ENCODE measurements at regions not wholly inside any gene's neighbourhood (a gene's known extent, or its start where the extent isn't known, plus 50 kb on each side); places are given as distances from the start of the nearest gene placed in this dataset.
"Not testable (repeated sequence)": the region's sequence is repeated elsewhere in the genome, so short reads cannot be mapped to it uniquely, and the experiment has no call there.

- DNase-seq: no peak
Observed at GRCh38 chr4:13678186-13678924, 50.8 kb upstream of the BOD1L1 start.

GRCh38 chr4:13681570-13681969 is 54.0 kb upstream of the BOD1L1 start:
- DNase-seq: no peak

GRCh38 chr4:13694256-13694655 is 66.7 kb upstream of the BOD1L1 start:
- no peak for DNase-seq

DNA sequence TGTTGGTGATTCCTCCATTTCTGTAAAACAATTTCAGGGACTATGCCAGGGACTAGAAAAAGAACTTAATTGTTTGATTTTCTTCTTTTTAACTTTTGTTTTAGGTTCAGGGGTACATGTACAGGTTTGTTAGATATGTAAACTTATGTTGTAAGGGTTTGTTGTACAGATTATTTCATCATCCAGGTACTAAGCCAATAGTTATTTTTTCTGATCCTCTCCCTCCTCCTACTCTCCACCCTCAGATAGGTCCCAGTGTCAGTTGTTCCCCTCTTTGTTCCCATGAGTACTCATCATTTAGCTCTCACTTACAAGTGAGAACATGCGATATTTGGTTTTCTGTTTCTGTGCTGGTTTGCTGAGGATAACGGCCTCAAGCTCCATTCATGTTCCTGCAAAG is 70.8 kb upstream of the BOD1L1 start:
- DNase-seq: no peak

- no peak for DNase-seq
Observed at GRCh38 chr4:13700021-13700857, 72.7 kb upstream of the BOD1L1 start.

DNA sequence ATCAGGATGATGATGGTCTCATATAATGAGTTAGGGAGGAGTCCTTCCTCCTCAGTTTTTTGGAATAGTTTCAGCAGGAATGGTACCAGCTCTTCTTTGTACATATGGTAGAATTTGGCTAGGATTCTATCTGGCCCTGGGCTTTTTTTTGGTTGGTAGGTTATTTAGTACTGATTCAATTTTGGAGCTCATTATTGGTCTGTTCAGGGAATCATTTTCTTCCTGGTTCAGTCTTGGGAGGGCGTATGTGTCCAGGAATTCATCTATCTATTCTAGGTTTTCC is 73.3 kb upstream of the BOD1L1 start:
- not testable (repeated sequence) for DNase-seq

- DNase-seq: no peak
Observed at GRCh38 chr4:13701937-13702446, 74.5 kb upstream of the BOD1L1 start.

- DNase-seq: no peak
Observed at GRCh38 chr4:13703096-13703495, 75.6 kb upstream of the BOD1L1 start.

DNA sequence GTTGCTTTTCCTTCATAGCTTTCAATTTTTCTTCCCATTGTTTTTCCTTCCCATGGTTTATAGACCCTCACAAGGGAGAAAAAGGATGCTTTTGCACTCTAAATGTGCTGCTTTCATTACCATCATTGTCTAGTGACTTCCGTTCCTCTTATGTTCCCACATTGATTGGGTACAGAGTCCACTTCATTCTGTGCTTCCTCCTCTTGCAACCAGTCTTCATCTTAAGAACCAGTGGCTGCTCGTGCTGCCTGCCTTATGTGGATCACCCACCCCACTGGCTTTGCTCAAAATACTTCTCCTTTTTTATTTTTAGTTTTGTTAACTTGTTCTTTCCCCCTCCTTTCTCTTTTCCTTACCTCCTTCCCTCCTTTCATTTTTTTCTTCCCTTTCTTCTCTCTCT is 76.5 kb upstream of the BOD1L1 start:
- DNase-seq: no peak

- no peak for DNase-seq
Observed at GRCh38 chr4:13704761-13705160, 77.2 kb upstream of the BOD1L1 start.

- no peak for DNase-seq
Observed at GRCh38 chr4:13705521-13706041, 78.1 kb upstream of the BOD1L1 start.

- no peak for DNase-seq
Observed at GRCh38 chr4:13706120-13706519, 78.6 kb upstream of the BOD1L1 start.

- DNase-seq: no peak
Observed at GRCh38 chr4:13706716-13707115, 79.2 kb upstream of the BOD1L1 start.

GRCh38 chr4:13710246-13710885 is 82.8 kb upstream of the BOD1L1 start:
- no peak for DNase-seq

DNA sequence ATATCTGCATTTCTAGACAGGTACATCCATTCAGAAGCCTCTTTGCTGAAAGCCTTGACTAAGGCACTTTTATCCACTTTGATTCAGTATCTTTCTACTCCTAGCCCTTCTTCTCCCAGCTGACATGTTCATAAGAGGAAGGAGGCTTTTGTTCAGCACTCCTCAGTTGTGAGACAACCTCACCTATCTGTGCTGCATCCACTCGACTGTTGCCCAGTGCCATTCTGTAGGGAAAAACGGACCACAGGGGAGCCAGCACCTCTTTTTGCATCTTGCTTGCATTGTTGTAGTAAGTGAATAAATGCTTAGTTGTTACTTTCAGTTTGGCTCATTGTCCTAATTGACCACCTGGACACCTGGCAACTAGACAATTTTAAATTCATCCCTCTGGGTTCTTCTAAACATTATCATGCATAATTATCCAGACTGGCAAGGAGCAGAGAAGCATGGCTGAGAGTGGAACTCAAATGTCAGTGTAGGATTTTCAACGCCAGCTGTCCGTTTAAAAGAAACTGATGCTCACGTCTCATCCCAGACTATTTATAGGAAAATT is 83.8 kb upstream of the BOD1L1 start:
- DNase-seq: no peak

DNA sequence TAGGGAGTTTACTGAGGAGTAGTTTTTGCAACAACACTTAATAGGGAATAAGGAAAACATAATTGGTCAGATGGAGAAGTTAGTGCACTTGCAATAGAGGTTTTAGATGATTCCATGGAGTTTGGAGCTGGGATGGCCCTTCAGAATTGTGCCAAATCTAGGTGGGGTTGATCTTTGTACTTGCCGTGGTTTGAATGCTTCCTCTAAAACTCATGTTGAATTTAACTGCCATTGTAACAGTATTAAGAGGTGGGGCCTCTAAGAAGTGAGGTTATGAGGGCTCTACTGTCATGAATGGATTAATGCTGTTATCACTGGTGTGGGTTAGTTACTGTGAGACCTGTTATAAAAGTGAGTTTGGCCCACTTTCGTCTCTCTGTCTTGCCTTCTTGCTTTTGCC is 94.4 kb upstream of the BOD1L1 start:
- no peak for DNase-seq

DNA sequence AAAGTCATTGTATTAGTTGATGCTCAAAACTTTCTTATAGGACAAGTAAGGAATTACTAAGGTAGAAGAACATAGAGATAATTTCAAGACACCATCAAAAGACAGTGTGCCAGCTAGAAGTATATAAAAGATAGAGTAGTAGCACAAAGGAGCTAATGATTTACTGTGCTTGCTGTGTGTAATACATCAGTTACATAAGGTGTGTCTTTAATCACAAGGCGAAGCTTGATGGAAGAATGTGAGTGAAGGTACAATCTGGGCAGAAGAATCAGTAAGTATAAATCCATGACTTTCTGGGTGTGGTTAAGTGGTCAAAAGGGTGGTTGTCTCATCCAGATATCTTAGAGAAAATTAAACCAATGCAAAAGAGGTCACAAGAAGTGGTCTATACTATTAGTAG is 95.1 kb upstream of the BOD1L1 start:
- DNase-seq: no peak

- no peak for DNase-seq
Observed at GRCh38 chr4:13728761-13729160, 101.2 kb upstream of the BOD1L1 start.

GRCh38 chr4:13731019-13731418 is 103.5 kb upstream of the BOD1L1 start:
- DNase-seq: no peak

- DNase-seq: no peak
Observed at GRCh38 chr4:13733817-13734216, 106.3 kb upstream of the BOD1L1 start.

GRCh38 chr4:13750594-13750993 is 123.1 kb upstream of the BOD1L1 start:
- DNase-seq: no peak

- not testable (repeated sequence) for DNase-seq
Observed at GRCh38 chr4:13761581-13761980, 134.1 kb upstream of the BOD1L1 start.

DNA sequence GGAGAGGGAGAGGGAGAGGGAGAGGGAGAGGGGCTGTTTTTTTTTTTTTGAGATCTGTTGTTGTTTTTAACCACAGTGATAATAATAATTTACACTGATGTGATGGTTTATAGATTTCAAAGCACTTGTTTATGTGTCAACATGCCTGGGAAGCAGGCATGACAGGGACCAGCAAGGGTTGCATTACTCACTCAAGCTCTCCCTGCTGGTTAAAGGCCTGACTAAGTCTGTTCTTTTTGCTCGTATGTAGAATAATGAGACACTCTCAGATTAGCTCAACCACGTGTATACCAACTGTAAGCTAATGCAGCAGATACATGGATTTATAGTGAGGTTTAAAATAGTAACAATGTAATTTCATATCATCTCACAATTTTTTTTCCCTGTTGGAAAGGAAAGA is 134.6 kb upstream of the BOD1L1 start:
- DNase-seq: no peak

Measured in NCI-H1436 treated with DMSO at 0.1 percent for 48 hours (cell line).